ENCODE measurements at regions not wholly inside any gene's neighbourhood (a gene's known extent, or its start where the extent isn't known, plus 50 kb on each side); places are given as distances from the start of the nearest gene placed in this dataset.

- TF ChIP-seq SIN3A (IDR thresholded peaks at IDR 0.05; ENCODE audit: borderline replicate concordance, insufficient read depth, low read depth, low read length): no peak
- TF ChIP-seq, protein P1, sequence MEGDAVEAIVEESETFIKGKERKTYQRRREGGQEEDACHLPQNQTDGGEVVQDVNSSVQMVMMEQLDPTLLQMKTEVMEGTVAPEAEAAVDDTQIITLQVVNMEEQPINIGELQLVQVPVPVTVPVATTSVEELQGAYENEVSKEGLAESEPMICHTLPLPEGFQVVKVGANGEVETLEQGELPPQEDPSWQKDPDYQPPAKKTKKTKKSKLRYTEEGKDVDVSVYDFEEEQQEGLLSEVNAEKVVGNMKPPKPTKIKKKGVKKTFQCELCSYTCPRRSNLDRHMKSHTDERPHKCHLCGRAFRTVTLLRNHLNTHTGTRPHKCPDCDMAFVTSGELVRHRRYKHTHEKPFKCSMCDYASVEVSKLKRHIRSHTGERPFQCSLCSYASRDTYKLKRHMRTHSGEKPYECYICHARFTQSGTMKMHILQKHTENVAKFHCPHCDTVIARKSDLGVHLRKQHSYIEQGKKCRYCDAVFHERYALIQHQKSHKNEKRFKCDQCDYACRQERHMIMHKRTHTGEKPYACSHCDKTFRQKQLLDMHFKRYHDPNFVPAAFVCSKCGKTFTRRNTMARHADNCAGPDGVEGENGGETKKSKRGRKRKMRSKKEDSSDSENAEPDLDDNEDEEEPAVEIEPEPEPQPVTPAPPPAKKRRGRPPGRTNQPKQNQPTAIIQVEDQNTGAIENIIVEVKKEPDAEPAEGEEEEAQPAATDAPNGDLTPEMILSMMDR (IDR thresholded peaks at IDR 0.05): no peak
- no peak for TF ChIP-seq POLR2AphosphoS5 (IDR thresholded peaks at IDR 0.05; ENCODE audit: low read depth, low read length)
- TF ChIP-seq REST (IDR thresholded peaks at IDR 0.05; ENCODE audit: insufficient read depth in 1 of 2, low read depth in 2 of 2, low read length in 1 of 2): no peak
- TF ChIP-seq TCF7L2 (IDR thresholded peaks at IDR 0.05; ENCODE audit: low read depth, low read length): no peak
- ATAC-seq: no peak
- ChIA-PET POLR2A (no interaction called here), CTCF (no interaction called here)
- Histone ChIP-seq H3K4me1 (ENCODE audit: control insufficient read depth, insufficient read depth, low read length) (no peaks in the 10 kb centered on the region), H3K27ac (ENCODE audit: low read length) (no peak overlapping the region), H3K4me3 (ENCODE audit: low read depth in 2 of 2, low read length in 2 of 2) (no peak overlapping the region), H3K27me3 (ENCODE audit: control insufficient read depth, insufficient read depth, low read length) (no peaks in the 10 kb centered on the region), H3K36me3 (ENCODE audit: control insufficient read depth, insufficient read depth, low read length) (no peaks in the 10 kb centered on the region), H3K9me3 (ENCODE audit: control insufficient read depth, insufficient read depth, low read depth, low read length) (no peaks in the 10 kb centered on the region)
- BruUV-seq (replicated peaks): no TSS peak
- in situ Hi-C loops (cut with HindIII; ENCODE audit: low pct_unique_long_range_greater_than_20kb, low sequenced_read_pairs) (no loop called here), intact Hi-C loops (cut with micrococcal nuclease; ENCODE audit: unreplicated experiment) (no loop called here)
- DNase-seq (ENCODE audit: low read depth, low spot score): no peak
Observed at GRCh38 chr2:172246649-172247048, 143.9 kb upstream of the DLX2 start.

GRCh38 chr2:172247203-172247602, 144.5 kb upstream of the DLX2 start:
- ChIA-PET POLR2A (no interaction called here), CTCF (no interaction called here)
- H3K36me3 ChIP-seq (ENCODE audit: control insufficient read depth, insufficient read depth, low read length): no peaks in the 10 kb centered on the region
- intact Hi-C loops (cut with micrococcal nuclease; ENCODE audit: unreplicated experiment) (no loop called here), in situ Hi-C loops (cut with HindIII; ENCODE audit: low pct_unique_long_range_greater_than_20kb, low sequenced_read_pairs) (no loop called here)
- BruUV-seq (replicated peaks): no TSS peak
- no peak for ATAC-seq
- TF ChIP-seq, protein P1 (IDR thresholded peaks at IDR 0.05): no peak
- TF ChIP-seq TCF7L2 (IDR thresholded peaks at IDR 0.05; ENCODE audit: low read depth, low read length) (no peak), POLR2AphosphoS5 (IDR thresholded peaks at IDR 0.05; ENCODE audit: low read depth, low read length) (no peak), SIN3A (IDR thresholded peaks at IDR 0.05; ENCODE audit: borderline replicate concordance, insufficient read depth, low read depth, low read length) (no peak), REST (IDR thresholded peaks at IDR 0.05; ENCODE audit: insufficient read depth in 1 of 2, low read depth in 2 of 2, low read length in 1 of 2) (no peak)
- no peak for DNase-seq (ENCODE audit: low read depth, low spot score)
- no peaks in the 10 kb centered on the region for H3K9me3 ChIP-seq (ENCODE audit: control insufficient read depth, insufficient read depth, low read depth, low read length)
- H3K4me1 ChIP-seq (ENCODE audit: control insufficient read depth, insufficient read depth, low read length): no peaks in the 10 kb centered on the region
- H3K27ac ChIP-seq (ENCODE audit: low read length): no peak overlapping the region
- H3K27me3 ChIP-seq (ENCODE audit: control insufficient read depth, insufficient read depth, low read length): no peaks in the 10 kb centered on the region
- no peak overlapping the region for H3K4me3 ChIP-seq (ENCODE audit: low read depth in 2 of 2, low read length in 2 of 2)

Measured in Panc1 (cell line).